HEK293 (cell line): ENCODE measurements at regions not wholly inside any gene's neighbourhood (a gene's known extent, or its start where the extent isn't known, plus 50 kb on each side); places are given as distances from the start of the nearest gene placed in this dataset.

ENCODE experiments used
- ZNF16 ChIP-seq: fragments of 450-650 bp; formaldehyde crosslinking; IDR thresholded peaks from 2 replicates; pipeline ENCODE4 v1.5.1; 2016; ENCODE audit warnings: low read depth, missing biosample characterization, missing genetic modification characterization
- ZNF274 ChIP-seq, 2 experiments: fragments of 200-500 bp in 1 of 2; fragments of 450-650 bp in 1 of 2; sonication (Bioruptor generic) in 1 of 2; formaldehyde crosslinking in 1 of 2; IDR thresholded peaks; 2 replicates each; pipeline versions ENCODE4 v1.5.1 to v1.6.1; 2014 to 2016; ENCODE audit warnings: borderline replicate concordance in 1 of 2, inconsistent platforms in 1 of 2, low read length in 1 of 2, missing biosample characterization in 1 of 2, missing genetic modification characterization in 1 of 2
- ZNF791 ChIP-seq: fragments of 450-650 bp; formaldehyde crosslinking; IDR thresholded peaks from 2 replicates; pipeline ENCODE4 v1.5.1; 2016; ENCODE audit warnings: missing biosample characterization, missing genetic modification characterization
- TF ChIP-seq, protein P1 (sequence below): fragments of 450-650 bp; formaldehyde crosslinking; IDR thresholded peaks from 2 replicates; pipeline ENCODE4 v1.5.1; 2016; ENCODE audit warnings: missing biosample characterization, missing genetic modification characterization
- TF ChIP-seq, protein P2 (sequence below): fragments of 450-650 bp; formaldehyde crosslinking; IDR thresholded peaks from 2 replicates; pipeline ENCODE4 v1.5.1; 2016; ENCODE audit warnings: missing biosample characterization, missing genetic modification characterization
- TF ChIP-seq, protein P3 (sequence below): fragments of 450-650 bp; formaldehyde crosslinking; IDR thresholded peaks from 2 replicates; pipeline ENCODE4 v1.5.1; 2016; ENCODE audit warnings: missing biosample characterization, missing genetic modification characterization

DNA sequence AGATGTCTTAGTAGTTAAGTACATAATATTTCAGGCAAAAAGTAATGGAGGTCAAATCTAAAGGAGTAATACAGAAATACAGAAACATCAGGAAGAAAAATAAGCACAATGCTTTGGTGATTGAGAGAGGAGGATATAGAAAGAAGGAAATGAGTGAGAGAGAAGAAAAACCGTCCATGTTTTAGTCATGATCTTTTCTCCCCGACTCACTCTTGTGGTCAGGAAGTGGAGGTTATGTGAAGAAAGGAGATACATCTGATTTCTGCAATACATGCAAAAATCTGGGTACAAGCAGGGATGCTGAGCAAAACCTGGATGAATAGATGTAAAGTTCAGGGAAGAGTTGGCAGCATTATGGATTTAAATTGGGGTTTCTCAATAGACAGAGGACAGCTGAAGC, 1122.5 kb downstream of the SORCS3 start:
- TF ChIP-seq, protein P1, sequence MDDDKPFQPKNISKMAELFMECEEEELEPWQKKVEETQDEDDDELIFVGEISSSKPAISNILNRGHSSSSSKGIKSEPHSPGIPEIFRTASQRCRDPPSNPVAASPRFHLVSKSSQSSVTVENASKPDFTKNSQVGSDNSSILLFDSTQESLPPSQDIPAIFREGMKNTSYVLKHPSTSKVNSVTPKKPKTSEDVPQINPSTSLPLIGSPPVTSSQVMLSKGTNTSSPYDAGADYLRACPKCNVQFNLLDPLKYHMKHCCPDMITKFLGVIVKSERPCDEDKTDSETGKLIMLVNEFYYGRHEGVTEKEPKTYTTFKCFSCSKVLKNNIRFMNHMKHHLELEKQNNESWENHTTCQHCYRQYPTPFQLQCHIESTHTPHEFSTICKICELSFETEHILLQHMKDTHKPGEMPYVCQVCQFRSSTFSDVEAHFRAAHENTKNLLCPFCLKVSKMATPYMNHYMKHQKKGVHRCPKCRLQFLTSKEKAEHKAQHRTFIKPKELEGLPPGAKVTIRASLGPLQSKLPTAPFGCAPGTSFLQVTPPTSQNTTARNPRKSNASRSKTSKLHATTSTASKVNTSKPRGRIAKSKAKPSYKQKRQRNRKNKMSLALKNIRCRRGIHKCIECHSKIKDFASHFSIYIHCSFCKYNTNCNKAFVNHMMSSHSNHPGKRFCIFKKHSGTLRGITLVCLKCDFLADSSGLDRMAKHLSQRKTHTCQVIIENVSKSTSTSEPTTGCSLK (tag by site-specific recombination): no peak
- TF ChIP-seq ZNF16 (tag by site-specific recombination): no peak
- TF ChIP-seq ZNF791 (tag by site-specific recombination): no peak
- no peak for TF ChIP-seq ZNF274 (IDR thresholded peaks at IDR 0.05; ENCODE audit: low read length)
- no peak for TF ChIP-seq ZNF274 (tag by site-specific recombination; IDR thresholded peaks at IDR 0.05; ENCODE audit: borderline replicate concordance)
- TF ChIP-seq, protein P2, sequence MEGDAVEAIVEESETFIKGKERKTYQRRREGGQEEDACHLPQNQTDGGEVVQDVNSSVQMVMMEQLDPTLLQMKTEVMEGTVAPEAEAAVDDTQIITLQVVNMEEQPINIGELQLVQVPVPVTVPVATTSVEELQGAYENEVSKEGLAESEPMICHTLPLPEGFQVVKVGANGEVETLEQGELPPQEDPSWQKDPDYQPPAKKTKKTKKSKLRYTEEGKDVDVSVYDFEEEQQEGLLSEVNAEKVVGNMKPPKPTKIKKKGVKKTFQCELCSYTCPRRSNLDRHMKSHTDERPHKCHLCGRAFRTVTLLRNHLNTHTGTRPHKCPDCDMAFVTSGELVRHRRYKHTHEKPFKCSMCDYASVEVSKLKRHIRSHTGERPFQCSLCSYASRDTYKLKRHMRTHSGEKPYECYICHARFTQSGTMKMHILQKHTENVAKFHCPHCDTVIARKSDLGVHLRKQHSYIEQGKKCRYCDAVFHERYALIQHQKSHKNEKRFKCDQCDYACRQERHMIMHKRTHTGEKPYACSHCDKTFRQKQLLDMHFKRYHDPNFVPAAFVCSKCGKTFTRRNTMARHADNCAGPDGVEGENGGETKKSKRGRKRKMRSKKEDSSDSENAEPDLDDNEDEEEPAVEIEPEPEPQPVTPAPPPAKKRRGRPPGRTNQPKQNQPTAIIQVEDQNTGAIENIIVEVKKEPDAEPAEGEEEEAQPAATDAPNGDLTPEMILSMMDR: no peak
- TF ChIP-seq, protein P3, sequence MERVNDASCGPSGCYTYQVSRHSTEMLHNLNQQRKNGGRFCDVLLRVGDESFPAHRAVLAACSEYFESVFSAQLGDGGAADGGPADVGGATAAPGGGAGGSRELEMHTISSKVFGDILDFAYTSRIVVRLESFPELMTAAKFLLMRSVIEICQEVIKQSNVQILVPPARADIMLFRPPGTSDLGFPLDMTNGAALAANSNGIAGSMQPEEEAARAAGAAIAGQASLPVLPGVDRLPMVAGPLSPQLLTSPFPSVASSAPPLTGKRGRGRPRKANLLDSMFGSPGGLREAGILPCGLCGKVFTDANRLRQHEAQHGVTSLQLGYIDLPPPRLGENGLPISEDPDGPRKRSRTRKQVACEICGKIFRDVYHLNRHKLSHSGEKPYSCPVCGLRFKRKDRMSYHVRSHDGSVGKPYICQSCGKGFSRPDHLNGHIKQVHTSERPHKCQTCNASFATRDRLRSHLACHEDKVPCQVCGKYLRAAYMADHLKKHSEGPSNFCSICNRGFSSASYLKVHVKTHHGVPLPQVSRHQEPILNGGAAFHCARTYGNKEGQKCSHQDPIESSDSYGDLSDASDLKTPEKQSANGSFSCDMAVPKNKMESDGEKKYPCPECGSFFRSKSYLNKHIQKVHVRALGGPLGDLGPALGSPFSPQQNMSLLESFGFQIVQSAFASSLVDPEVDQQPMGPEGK: no peak
